CD4-positive, alpha-beta T cell (primary cell): ENCODE measurements at regions not wholly inside any gene's neighbourhood (a gene's known extent, or its start where the extent isn't known, plus 50 kb on each side); places are given as distances from the start of the nearest gene placed in this dataset.

Source experiments
- ATAC-seq: fragments of 200-7000 bp; cut with Tn5 transposase; one replicate; pipeline ENCODE4 v1.10.0; 2022; ENCODE audit warnings: mild to moderate bottlenecking; ENCODE audit not compliant: poor library complexity
- CTCF ChIA-PET: fragments of 350-600 bp; sonication (Branson Sonifier 250); formaldehyde crosslinking; loops from one replicate; lab custom pipeline; 2021; ENCODE audit warnings: antibody characterized with exemption, inconsistent platforms; lab: Charles Lee
- POLR2A ChIA-PET: fragments of 350-600 bp; sonication (Branson Sonifier 250); formaldehyde crosslinking; loops from one replicate; lab custom pipeline; 2021; ENCODE audit warnings: antibody characterized with exemption, inconsistent platforms; lab: Charles Lee
- DNase-seq, 14 experiments: peaks; one replicate each; pipeline ENCODE4 v3.0.0-alpha.2; 2013 to 2020; ENCODE audit warnings: mixed read lengths in 2 of 14
- H3K27ac ChIP-seq, 2 donors: one replicate each; pipeline versions ENCODE4 v1.5.1 to v1.7.0; 2013; ENCODE audit warnings: low read length in 2 of 2, low read depth in 1 of 2, mild to moderate bottlenecking in 1 of 2
- H3K27me3 ChIP-seq, 2 experiments: 1 replicate in 1 of 2; 2 replicates in 1 of 2; pipeline versions ENCODE4 v1.6.1 to v1.7.0; 2013; ENCODE audit warnings: low read length in 2 of 2, control low read depth in 1 of 2, mild to moderate bottlenecking in 1 of 2, moderate library complexity in 1 of 2; ENCODE audit not compliant: insufficient read depth in 2 of 2, control insufficient read depth in 1 of 2
- H3K36me3 ChIP-seq: one replicate; pipeline ENCODE4 v1.6.1; 2013; ENCODE audit warnings: low read length, control low read depth; ENCODE audit not compliant: insufficient read depth
- H3K4me1 ChIP-seq: one replicate; pipeline ENCODE4 v1.6.1; 2013; ENCODE audit warnings: low read length, control low read depth; ENCODE audit not compliant: insufficient read depth
- H3K4me3 ChIP-seq: one replicate; pipeline ENCODE4 v1.5.1; 2013; ENCODE audit warnings: mild to moderate bottlenecking, low read length, moderate library complexity
- H3K9me3 ChIP-seq, 2 experiments: 1 replicate in 1 of 2; 2 replicates in 1 of 2; pipeline versions ENCODE4 v1.6.1 to v1.7.0; 2013; ENCODE audit warnings: low read length in 2 of 2, mild to moderate bottlenecking in 2 of 2, control low read depth in 1 of 2, moderate library complexity in 1 of 2; ENCODE audit not compliant: control insufficient read depth in 1 of 2, insufficient read depth in 1 of 2
- H3K27ac Mint-ChIP-seq: one replicate; pipeline ENCODE4 v1.8.0; 2020; ENCODE audit warnings: mixed read lengths
- H3K27me3 Mint-ChIP-seq: one replicate; pipeline ENCODE4 v1.8.0; 2021; ENCODE audit warnings: mixed read lengths
- H3K36me3 Mint-ChIP-seq: one replicate; pipeline ENCODE4 v1.8.0; 2021; ENCODE audit warnings: low read depth, mixed read lengths
- H3K4me1 Mint-ChIP-seq: one replicate; pipeline ENCODE4 v1.8.0; 2021; ENCODE audit warnings: low read depth, mixed read lengths
- H3K4me3 Mint-ChIP-seq: one replicate; pipeline ENCODE4 v1.8.0; 2020; ENCODE audit warnings: mild to moderate bottlenecking, mixed read lengths
- H3K9me3 Mint-ChIP-seq: one replicate; pipeline ENCODE4 v1.8.0; 2020; ENCODE audit warnings: mixed read lengths
- CTCF ChIP-seq: fragments of 200-600 bp; IDR thresholded peaks from one replicate; pipeline ENCODE4 v1.8.0; 2022; ENCODE audit warnings: antibody characterized with exemption, mild to moderate bottlenecking
- intact Hi-C, 2 experiments: fragments of 100-400 bp; cut with DNase I in 1 of 2; cut with micrococcal nuclease in 1 of 2; formaldehyde crosslinking; loops; one replicate each; pipeline versions ENCODE4 v1.15.1 to v1.9.0; 2023 to 2025; cut with DNase I, micrococcal nuclease

GRCh38 chr5:14062178-14062577 is 81.0 kb upstream of the TRIO start:
- H3K27me3 Mint-ChIP-seq = no peaks in the 10 kb centered on the region
- H3K36me3 Mint-ChIP-seq = no peaks in the 10 kb centered on the region
- H3K4me3 Mint-ChIP-seq = no peak overlapping the region
- DNase-seq = no peak
- POLR2A ChIA-PET = no interaction called here
- H3K9me3 ChIP-seq = peaks cover 3 to 4% of the 10 kb centered on the region in 2 experiments
- intact Hi-C loops = no loop called here
- CTCF ChIA-PET = interaction anchor here (1.1 kb wide), 1 partner anchor 23 kb away, joined by 3 read pairs; no protein-coding TSS in a partner anchor
- H3K4me1 ChIP-seq = no peaks in the 10 kb centered on the region
- no peaks in the 10 kb centered on the region for H3K36me3 ChIP-seq
- H3K27ac Mint-ChIP-seq = no peak overlapping the region
- no peak for ATAC-seq
- H3K27me3 ChIP-seq = no peaks in the 10 kb centered on the region
- TF ChIP-seq CTCF = no peak
- no peak overlapping the region for H3K4me3 ChIP-seq
- no peaks in the 10 kb centered on the region for H3K4me1 Mint-ChIP-seq
- H3K27ac ChIP-seq = no peak overlapping the region
- H3K9me3 Mint-ChIP-seq = no peaks in the 10 kb centered on the region

- no peaks in the 10 kb centered on the region for H3K27me3 Mint-ChIP-seq
- DNase-seq (no peak), ATAC-seq (no peak)
- intact Hi-C loops = no loop called here
- no peaks in the 10 kb centered on the region for H3K4me1 Mint-ChIP-seq
- no peaks in the 10 kb centered on the region for H3K36me3 ChIP-seq
- peaks cover 3 to 4% of the 10 kb centered on the region in 2 experiments for H3K9me3 ChIP-seq
- H3K4me1 ChIP-seq = no peaks in the 10 kb centered on the region
- no peak overlapping the region for H3K27ac Mint-ChIP-seq
- H3K9me3 Mint-ChIP-seq = no peaks in the 10 kb centered on the region
- H3K27ac ChIP-seq = no peak overlapping the region
- POLR2A ChIA-PET = no interaction called here
- no peaks in the 10 kb centered on the region for H3K36me3 Mint-ChIP-seq
- no peak for TF ChIP-seq CTCF
- no peaks in the 10 kb centered on the region for H3K27me3 ChIP-seq
- H3K4me3 ChIP-seq = no peak overlapping the region
- CTCF ChIA-PET = no interaction called here
- no peak overlapping the region for H3K4me3 Mint-ChIP-seq
Observed at GRCh38 chr5:14061106-14061505, 82.0 kb upstream of the TRIO start.

GRCh38 chr5:14060218-14060617 is 82.9 kb upstream of the TRIO start:
- H3K4me1 Mint-ChIP-seq = no peaks in the 10 kb centered on the region

More at GRCh38 chr5:14060218-14060617, 82.9 kb upstream of the TRIO start:
- no peak overlapping the region for H3K4me3 Mint-ChIP-seq
- ChIA-PET CTCF (no interaction called here), POLR2A (no interaction called here)
- no peaks in the 10 kb centered on the region for H3K9me3 Mint-ChIP-seq
- no peak for DNase-seq
- no peak for ATAC-seq
- no peaks in the 10 kb centered on the region for H3K4me1 ChIP-seq
- H3K36me3 ChIP-seq = no peaks in the 10 kb centered on the region
- H3K27me3 Mint-ChIP-seq = no peaks in the 10 kb centered on the region
- H3K9me3 ChIP-seq = peaks cover 4% of the 10 kb centered on the region in 2 experiments
- no peaks in the 10 kb centered on the region for H3K27me3 ChIP-seq
- H3K4me3 ChIP-seq = no peak overlapping the region
- intact Hi-C loops = no loop called here
- no peak for TF ChIP-seq CTCF
- no peak overlapping the region for H3K27ac Mint-ChIP-seq
- no peak overlapping the region for H3K27ac ChIP-seq
- no peaks in the 10 kb centered on the region for H3K36me3 Mint-ChIP-seq
